ENCODE measurements at regions not wholly inside any gene's neighbourhood (a gene's known extent, or its start where the extent isn't known, plus 50 kb on each side); places are given as distances from the start of the nearest gene placed in this dataset.
"Not testable (repeated sequence)": the region's sequence is repeated elsewhere in the genome, so short reads cannot be mapped to it uniquely, and the experiment has no call there.

GRCh38 chr14:24744641-24745040 is 110.7 kb upstream of the GZMB start:
- no peak for DNase-seq (ENCODE audit: low read depth, low spot score)

GRCh38 chr14:24741871-24742270 is 107.9 kb upstream of the GZMB start:
- DNase-seq (ENCODE audit: low read depth, low spot score), result no peak

GRCh38 chr14:24735984-24736630 is 102.1 kb upstream of the GZMB start:
- no peak for DNase-seq (ENCODE audit: low read depth, low spot score)

- DNase-seq (ENCODE audit: low read depth, low spot score), result peak; percentile 21
Observed at GRCh38 chr14:24734917-24735500, 101.0 kb upstream of the GZMB start.

GRCh38 chr14:24726480-24726879 is 92.5 kb upstream of the GZMB start:
- DNase-seq (ENCODE audit: low read depth, low spot score), result no peak

- no peak for DNase-seq (ENCODE audit: low read depth, low spot score)
Observed at GRCh38 chr14:24725311-24725710, 91.3 kb upstream of the GZMB start.

GRCh38 chr14:24721775-24722174 is 87.8 kb upstream of the GZMB start:
- no peak for DNase-seq (ENCODE audit: low read depth, low spot score)

GRCh38 chr14:24715239-24715638 is 81.2 kb upstream of the GZMB start:
- DNase-seq (ENCODE audit: low read depth, low spot score), result no peak

- DNase-seq (ENCODE audit: low read depth, low spot score), result no peak
Observed at GRCh38 chr14:24713404-24713803, 79.4 kb upstream of the GZMB start.

GRCh38 chr14:24712909-24713308 is 78.9 kb upstream of the GZMB start:
- no peak for DNase-seq (ENCODE audit: low read depth, low spot score)

- DNase-seq (ENCODE audit: low read depth, low spot score), result no peak
Observed at GRCh38 chr14:24712374-24712773, 78.4 kb upstream of the GZMB start.

GRCh38 chr14:24710403-24711112 is 76.6 kb upstream of the GZMB start:
- DNase-seq (ENCODE audit: low read depth, low spot score), result peak; percentile 10

GRCh38 chr14:24708684-24709083 is 74.7 kb upstream of the GZMB start:
- DNase-seq (ENCODE audit: low read depth, low spot score), result no peak

- DNase-seq (ENCODE audit: low read depth, low spot score), result no peak
Observed at GRCh38 chr14:24706351-24706750, 72.4 kb upstream of the GZMB start.

GRCh38 chr14:24705840-24706239 is 71.8 kb upstream of the GZMB start:
- DNase-seq (ENCODE audit: low read depth, low spot score), result no peak

- no peak for DNase-seq (ENCODE audit: low read depth, low spot score)
Observed at GRCh38 chr14:24701062-24701461, 67.1 kb upstream of the GZMB start.

GRCh38 chr14:24700511-24700910 is 66.5 kb upstream of the GZMB start:
- no peak for DNase-seq (ENCODE audit: low read depth, low spot score)

GRCh38 chr14:24699052-24699451 is 65.1 kb upstream of the GZMB start:
- DNase-seq (ENCODE audit: low read depth, low spot score), result no peak

- DNase-seq (ENCODE audit: low read depth, low spot score), result not testable (repeated sequence)
Observed at GRCh38 chr14:24696280-24696920, 62.4 kb upstream of the GZMB start.

GRCh38 chr14:24695265-24696241 is 61.6 kb upstream of the GZMB start:
- no peak for DNase-seq (ENCODE audit: low read depth, low spot score)

- DNase-seq (ENCODE audit: low read depth, low spot score), result no peak
Observed at GRCh38 chr14:24694680-24695079, 60.7 kb upstream of the GZMB start.

Measured in smooth muscle cell of the brain vasculature (primary cell).